ENCODE measurements at regions not wholly inside any gene's neighbourhood (a gene's known extent, or its start where the extent isn't known, plus 50 kb on each side); places are given as distances from the start of the nearest gene placed in this dataset.

GRCh38 chr10:6769704-6770417, 189.8 kb upstream of the PRKCQ start:
- intact Hi-C loops (cut with micrococcal nuclease), result no loop called here
- no peaks in the 10 kb centered on the region for H3K9me2 ChIP-seq (replicated peaks; ENCODE audit: low read length)
- H4K20me1 ChIP-seq (ENCODE audit: low read length), result no peaks in the 10 kb centered on the region

GRCh38 chr10:6766131-6766801, 186.2 kb upstream of the PRKCQ start:
- no peak for ATAC-seq
- no peak overlapping the region for H3K27ac ChIP-seq (ENCODE audit: low read length)
- H3K9me3 ChIP-seq (ENCODE audit: low read length), result no peaks in the 10 kb centered on the region
- ChIA-PET POLR2A (ENCODE audit: unreplicated experiment) (no interaction called here), CTCF (no interaction called here)
- H3F3A ChIP-seq (ENCODE audit: low read length, unreplicated experiment), result no peaks in the 10 kb centered on the region
- no peak overlapping the region for H2AFZ ChIP-seq (ENCODE audit: low read length)
- H3K36me3 ChIP-seq (ENCODE audit: low read depth, low read length), result no peaks in the 10 kb centered on the region
- no peaks in the 10 kb centered on the region; the same call in 1 of the 2 replicates for H3K27me3 ChIP-seq (ENCODE audit: low read length)
- intact Hi-C loops (cut with micrococcal nuclease), result no loop called here
- no peaks in the 10 kb centered on the region for H3K79me2 ChIP-seq (ENCODE audit: low read length)
- no peaks in the 10 kb centered on the region for H3K4me1 ChIP-seq (ENCODE audit: insufficient read depth, low read length)
- H3K9ac ChIP-seq (ENCODE audit: low read length), result no peak overlapping the region
- H4K20me1 ChIP-seq (ENCODE audit: low read length), result no peaks in the 10 kb centered on the region
- no TSS peak for BruUV-seq (replicated peaks)
- TF ChIP-seq EZH2 (IDR thresholded peaks at IDR 0.05; ENCODE audit: low read length, unreplicated experiment) (no peak), EZH2phosphoT487 (IDR thresholded peaks at IDR 0.05; ENCODE audit: borderline replicate concordance, low read length) (no peak), CTCF (conservative IDR thresholded peaks at IDR 0.05; ENCODE audit: low read depth, low read length) (no peak)
- H3K9me2 ChIP-seq (replicated peaks; ENCODE audit: low read length), result no peaks in the 10 kb centered on the region
- no peak for DNase-seq
- no peak overlapping the region for H3K4me2 ChIP-seq (ENCODE audit: low read length)
- H3K4me3 ChIP-seq (ENCODE audit: low read length), result no peak overlapping the region

More at GRCh38 chr10:6769704-6770417, 189.8 kb upstream of the PRKCQ start:
- no TSS peak for BruUV-seq (replicated peaks)
- no peak for TF ChIP-seq CTCF (conservative IDR thresholded peaks at IDR 0.05; ENCODE audit: low read depth, low read length)
- TF ChIP-seq EZH2phosphoT487 (IDR thresholded peaks at IDR 0.05; ENCODE audit: borderline replicate concordance, low read length), result no peak
- no peak for TF ChIP-seq EZH2 (IDR thresholded peaks at IDR 0.05; ENCODE audit: low read length, unreplicated experiment)
- Histone ChIP-seq H3K79me2 (ENCODE audit: low read length) (no peaks in the 10 kb centered on the region), H2AFZ (ENCODE audit: low read length) (no peak overlapping the region), H3K9me3 (ENCODE audit: low read length) (no peaks in the 10 kb centered on the region), H3K4me3 (ENCODE audit: low read length) (no peak overlapping the region), H3F3A (ENCODE audit: low read length, unreplicated experiment) (no peaks in the 10 kb centered on the region), H3K4me1 (ENCODE audit: insufficient read depth, low read length) (no peaks in the 10 kb centered on the region), H3K4me2 (ENCODE audit: low read length) (no peak overlapping the region), H3K36me3 (ENCODE audit: low read depth, low read length) (no peaks in the 10 kb centered on the region), H3K27ac (ENCODE audit: low read length) (no peak overlapping the region), H3K27me3 (ENCODE audit: low read length) (no peaks in the 10 kb centered on the region), H3K9ac (ENCODE audit: low read length) (no peak overlapping the region)
- ChIA-PET CTCF (no interaction called here), POLR2A (ENCODE audit: unreplicated experiment) (no interaction called here)
- ATAC-seq, result no peak
- DNase-seq, result no peak

GRCh38 chr10:6763423-6763822, 183.3 kb upstream of the PRKCQ start:
- H3K9me2 ChIP-seq (replicated peaks; ENCODE audit: low read length), result no peaks in the 10 kb centered on the region
- TF ChIP-seq EZH2 (IDR thresholded peaks at IDR 0.05; ENCODE audit: low read length, unreplicated experiment), result no peak
- TF ChIP-seq EZH2phosphoT487 (IDR thresholded peaks at IDR 0.05; ENCODE audit: borderline replicate concordance, low read length), result no peak
- TF ChIP-seq CTCF (conservative IDR thresholded peaks at IDR 0.05; ENCODE audit: low read depth, low read length), result no peak
- no peaks in the 10 kb centered on the region for H3K4me1 ChIP-seq (ENCODE audit: insufficient read depth, low read length)
- no peak for ATAC-seq
- H3K9ac ChIP-seq (ENCODE audit: low read length), result no peak overlapping the region
- ChIA-PET CTCF (no interaction called here), POLR2A (ENCODE audit: unreplicated experiment) (no interaction called here)
- H3F3A ChIP-seq (ENCODE audit: low read length, unreplicated experiment), result no peaks in the 10 kb centered on the region
- BruUV-seq (replicated peaks), result no TSS peak
- H3K4me3 ChIP-seq (ENCODE audit: low read length), result no peak overlapping the region
- H3K4me2 ChIP-seq (ENCODE audit: low read length), result no peak overlapping the region
- no peaks in the 10 kb centered on the region for H3K36me3 ChIP-seq (ENCODE audit: low read depth, low read length)
- intact Hi-C loops (cut with micrococcal nuclease), result no loop called here
- H2AFZ ChIP-seq (ENCODE audit: low read length), result no peak overlapping the region
- H3K27me3 ChIP-seq (ENCODE audit: low read length), result no peaks in the 10 kb centered on the region; the same call in 1 of the 2 replicates
- no peaks in the 10 kb centered on the region for H3K9me3 ChIP-seq (ENCODE audit: low read length)
- H3K27ac ChIP-seq (ENCODE audit: low read length), result no peak overlapping the region
- no peaks in the 10 kb centered on the region for H3K79me2 ChIP-seq (ENCODE audit: low read length)
- DNase-seq, result no peak
- H4K20me1 ChIP-seq (ENCODE audit: low read length), result no peaks in the 10 kb centered on the region
